Fibroblast of lung (primary cell): ENCODE measurements at regions not wholly inside any gene's neighbourhood (a gene's known extent, or its start where the extent isn't known, plus 50 kb on each side); places are given as distances from the start of the nearest gene placed in this dataset.

Experiments used
- EZH2 ChIP-seq: IDR thresholded peaks from 2 replicates; pipeline ENCODE4 v1.5.1; 2012; ENCODE audit warnings: low read length, control low read depth, mild to moderate bottlenecking; ENCODE audit errors: missing control alignments
- TF ChIP-seq, protein P1 (sequence below), 2 donors: IDR thresholded peaks in 1 of 2; conservative IDR thresholded peaks in 1 of 2; 1 replicate in 1 of 2; 2 replicates in 1 of 2; pipeline ENCODE4 v1.5.1; 2011 to 2012; ENCODE audit warnings: low read length in 2 of 2, control low read depth in 1 of 2, inconsistent platforms in 1 of 2, low read depth in 1 of 2, mild to moderate bottlenecking in 1 of 2

GRCh38 chr19:27580906-27581305 lies 1632.0 kb downstream of the UQCRFS1 start:
- TF ChIP-seq, protein P1, sequence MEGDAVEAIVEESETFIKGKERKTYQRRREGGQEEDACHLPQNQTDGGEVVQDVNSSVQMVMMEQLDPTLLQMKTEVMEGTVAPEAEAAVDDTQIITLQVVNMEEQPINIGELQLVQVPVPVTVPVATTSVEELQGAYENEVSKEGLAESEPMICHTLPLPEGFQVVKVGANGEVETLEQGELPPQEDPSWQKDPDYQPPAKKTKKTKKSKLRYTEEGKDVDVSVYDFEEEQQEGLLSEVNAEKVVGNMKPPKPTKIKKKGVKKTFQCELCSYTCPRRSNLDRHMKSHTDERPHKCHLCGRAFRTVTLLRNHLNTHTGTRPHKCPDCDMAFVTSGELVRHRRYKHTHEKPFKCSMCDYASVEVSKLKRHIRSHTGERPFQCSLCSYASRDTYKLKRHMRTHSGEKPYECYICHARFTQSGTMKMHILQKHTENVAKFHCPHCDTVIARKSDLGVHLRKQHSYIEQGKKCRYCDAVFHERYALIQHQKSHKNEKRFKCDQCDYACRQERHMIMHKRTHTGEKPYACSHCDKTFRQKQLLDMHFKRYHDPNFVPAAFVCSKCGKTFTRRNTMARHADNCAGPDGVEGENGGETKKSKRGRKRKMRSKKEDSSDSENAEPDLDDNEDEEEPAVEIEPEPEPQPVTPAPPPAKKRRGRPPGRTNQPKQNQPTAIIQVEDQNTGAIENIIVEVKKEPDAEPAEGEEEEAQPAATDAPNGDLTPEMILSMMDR (conservative IDR thresholded peaks at IDR 0.05 in 1 of 2, IDR thresholded peaks at IDR 0.05 in 1 of 2; ENCODE audit: low read depth in 1 of 2, low read length in 2 of 2): no peak
- TF ChIP-seq EZH2: no peak
